B cell (primary cell): ENCODE measurements at regions not wholly inside any gene's neighbourhood (a gene's known extent, or its start where the extent isn't known, plus 50 kb on each side); places are given as distances from the start of the nearest gene placed in this dataset.

ENCODE experiments used
- EZH2 ChIP-seq: IDR thresholded peaks from 2 replicates; pipeline ENCODE4 v1.6.1; 2012; ENCODE audit warnings: borderline replicate concordance, low read depth, mild to moderate bottlenecking, moderate library complexity, low read length; ENCODE audit not compliant: insufficient read depth, poor library complexity, severe bottlenecking
- TF ChIP-seq, protein P1 (sequence below): fragments of 200-600 bp; IDR thresholded peaks from one replicate; pipeline ENCODE4 v1.8.0; 2022; ENCODE audit warnings: antibody characterized with exemption, mild to moderate bottlenecking

DNA sequence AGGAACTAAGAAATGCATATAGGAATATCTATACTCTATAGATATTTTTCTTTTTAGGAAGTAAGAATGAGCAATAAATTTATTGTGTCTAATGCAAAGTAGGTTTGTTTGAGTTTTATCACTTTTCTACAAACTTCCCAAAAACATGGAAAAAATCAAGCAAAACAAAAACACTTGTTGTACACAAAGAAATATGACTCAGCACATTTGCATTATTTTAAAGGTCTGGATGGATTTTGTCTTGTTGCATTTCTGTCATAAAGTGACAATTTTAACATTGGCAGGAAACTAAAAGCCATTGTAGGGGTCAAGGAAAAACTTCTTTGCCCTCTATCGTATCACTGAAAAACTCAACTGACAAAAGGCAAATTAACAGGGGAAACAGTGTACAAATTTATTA, 267.2 kb downstream of the PYDC2 start:
- TF ChIP-seq, protein P1, sequence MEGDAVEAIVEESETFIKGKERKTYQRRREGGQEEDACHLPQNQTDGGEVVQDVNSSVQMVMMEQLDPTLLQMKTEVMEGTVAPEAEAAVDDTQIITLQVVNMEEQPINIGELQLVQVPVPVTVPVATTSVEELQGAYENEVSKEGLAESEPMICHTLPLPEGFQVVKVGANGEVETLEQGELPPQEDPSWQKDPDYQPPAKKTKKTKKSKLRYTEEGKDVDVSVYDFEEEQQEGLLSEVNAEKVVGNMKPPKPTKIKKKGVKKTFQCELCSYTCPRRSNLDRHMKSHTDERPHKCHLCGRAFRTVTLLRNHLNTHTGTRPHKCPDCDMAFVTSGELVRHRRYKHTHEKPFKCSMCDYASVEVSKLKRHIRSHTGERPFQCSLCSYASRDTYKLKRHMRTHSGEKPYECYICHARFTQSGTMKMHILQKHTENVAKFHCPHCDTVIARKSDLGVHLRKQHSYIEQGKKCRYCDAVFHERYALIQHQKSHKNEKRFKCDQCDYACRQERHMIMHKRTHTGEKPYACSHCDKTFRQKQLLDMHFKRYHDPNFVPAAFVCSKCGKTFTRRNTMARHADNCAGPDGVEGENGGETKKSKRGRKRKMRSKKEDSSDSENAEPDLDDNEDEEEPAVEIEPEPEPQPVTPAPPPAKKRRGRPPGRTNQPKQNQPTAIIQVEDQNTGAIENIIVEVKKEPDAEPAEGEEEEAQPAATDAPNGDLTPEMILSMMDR, result no peak
- no peak for TF ChIP-seq EZH2
